ENCODE measurements at regions not wholly inside any gene's neighbourhood (a gene's known extent, or its start where the extent isn't known, plus 50 kb on each side); places are given as distances from the start of the nearest gene placed in this dataset.

DNA sequence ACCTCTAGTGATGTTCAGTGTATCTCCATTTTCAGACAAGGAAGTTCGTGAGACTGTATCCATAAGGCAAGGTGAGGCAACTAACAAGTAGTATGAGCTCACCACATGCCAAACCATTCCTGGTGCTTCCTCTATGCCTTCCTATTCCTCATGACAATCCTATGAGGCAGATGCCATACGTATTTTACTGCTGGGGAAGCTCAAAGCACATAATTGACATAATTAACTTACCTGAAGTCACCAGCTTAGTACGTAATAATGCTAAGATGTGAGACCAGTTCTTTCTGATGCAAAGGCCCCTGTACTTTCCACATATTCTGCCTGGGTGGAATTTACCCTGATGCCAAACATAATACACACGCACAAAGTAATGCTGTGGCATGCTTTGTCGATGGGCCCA is 83.6 kb upstream of the NFIA start:
- ChIA-PET CTCF (no interaction called here), POLR2A (ENCODE audit: low non-redundant PET) (no interaction called here)
- no peak overlapping the region for H3K27ac ChIP-seq
- DNase-seq (ENCODE audit: low spot score) = no peak
- TF ChIP-seq, protein P1, sequence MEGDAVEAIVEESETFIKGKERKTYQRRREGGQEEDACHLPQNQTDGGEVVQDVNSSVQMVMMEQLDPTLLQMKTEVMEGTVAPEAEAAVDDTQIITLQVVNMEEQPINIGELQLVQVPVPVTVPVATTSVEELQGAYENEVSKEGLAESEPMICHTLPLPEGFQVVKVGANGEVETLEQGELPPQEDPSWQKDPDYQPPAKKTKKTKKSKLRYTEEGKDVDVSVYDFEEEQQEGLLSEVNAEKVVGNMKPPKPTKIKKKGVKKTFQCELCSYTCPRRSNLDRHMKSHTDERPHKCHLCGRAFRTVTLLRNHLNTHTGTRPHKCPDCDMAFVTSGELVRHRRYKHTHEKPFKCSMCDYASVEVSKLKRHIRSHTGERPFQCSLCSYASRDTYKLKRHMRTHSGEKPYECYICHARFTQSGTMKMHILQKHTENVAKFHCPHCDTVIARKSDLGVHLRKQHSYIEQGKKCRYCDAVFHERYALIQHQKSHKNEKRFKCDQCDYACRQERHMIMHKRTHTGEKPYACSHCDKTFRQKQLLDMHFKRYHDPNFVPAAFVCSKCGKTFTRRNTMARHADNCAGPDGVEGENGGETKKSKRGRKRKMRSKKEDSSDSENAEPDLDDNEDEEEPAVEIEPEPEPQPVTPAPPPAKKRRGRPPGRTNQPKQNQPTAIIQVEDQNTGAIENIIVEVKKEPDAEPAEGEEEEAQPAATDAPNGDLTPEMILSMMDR (conservative IDR thresholded peaks at IDR 0.05; ENCODE audit: low read depth) = no peak

DNA sequence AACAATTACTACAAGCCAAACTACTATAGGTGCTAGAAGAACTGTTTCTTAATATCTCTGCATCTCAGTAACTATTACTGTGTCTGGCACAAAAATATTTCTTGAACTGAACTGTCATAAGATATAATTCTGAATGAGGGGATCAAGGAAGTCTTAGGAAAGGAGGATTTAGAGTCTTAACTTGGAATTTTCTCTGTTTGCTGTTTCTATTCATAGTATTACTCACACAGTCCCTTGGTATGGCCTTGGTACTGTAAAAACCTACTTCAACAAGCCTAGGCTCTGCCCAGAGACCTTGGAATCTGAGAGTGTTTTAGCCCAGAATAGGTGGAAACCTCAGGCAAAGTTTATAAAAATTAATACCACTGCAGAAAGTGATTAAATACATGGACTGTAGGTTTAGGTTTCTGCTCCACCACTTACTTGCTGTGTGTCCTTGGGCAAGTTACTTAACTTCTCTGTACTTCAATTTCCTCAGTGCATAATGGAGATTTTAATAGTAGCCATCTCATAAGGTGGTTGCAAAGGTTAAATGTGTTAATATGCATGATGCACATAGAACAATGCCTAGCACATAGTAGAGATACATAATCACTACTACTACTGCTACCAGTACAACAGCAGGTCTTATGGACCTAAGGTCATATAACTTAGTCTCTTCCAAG is 87.4 kb upstream of the NFIA start:
- ChIA-PET CTCF (no interaction called here), POLR2A (ENCODE audit: low non-redundant PET) (no interaction called here)
- no peak for DNase-seq (ENCODE audit: low spot score)
- TF ChIP-seq, protein P1 (conservative IDR thresholded peaks at IDR 0.05; ENCODE audit: low read depth) = no peak
- H3K27ac ChIP-seq = no peak overlapping the region

DNA sequence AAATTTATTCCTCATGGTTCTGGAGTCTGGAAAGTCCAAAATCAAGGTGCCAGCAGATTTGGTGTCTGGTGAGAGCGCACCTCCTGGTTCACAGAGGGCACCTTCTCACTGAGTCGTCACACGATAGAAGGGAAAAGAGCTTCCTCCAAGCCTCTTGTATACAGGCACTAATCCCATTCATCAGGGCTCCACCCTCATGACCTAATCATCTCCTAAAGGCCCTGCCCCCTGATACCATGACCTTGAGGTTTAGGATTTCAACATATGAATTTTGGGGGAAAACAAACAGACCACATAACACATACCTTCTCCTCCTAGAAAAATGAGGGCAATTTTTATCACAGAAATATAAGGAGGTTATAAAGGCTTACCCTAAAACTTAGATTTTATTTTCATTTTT is 88.0 kb upstream of the NFIA start:
- ChIA-PET POLR2A (ENCODE audit: low non-redundant PET) (no interaction called here), CTCF (no interaction called here)
- TF ChIP-seq, protein P1 (conservative IDR thresholded peaks at IDR 0.05; ENCODE audit: low read depth) = no peak
- H3K27ac ChIP-seq = no peak overlapping the region
- DNase-seq (ENCODE audit: low spot score) = no peak

DNA sequence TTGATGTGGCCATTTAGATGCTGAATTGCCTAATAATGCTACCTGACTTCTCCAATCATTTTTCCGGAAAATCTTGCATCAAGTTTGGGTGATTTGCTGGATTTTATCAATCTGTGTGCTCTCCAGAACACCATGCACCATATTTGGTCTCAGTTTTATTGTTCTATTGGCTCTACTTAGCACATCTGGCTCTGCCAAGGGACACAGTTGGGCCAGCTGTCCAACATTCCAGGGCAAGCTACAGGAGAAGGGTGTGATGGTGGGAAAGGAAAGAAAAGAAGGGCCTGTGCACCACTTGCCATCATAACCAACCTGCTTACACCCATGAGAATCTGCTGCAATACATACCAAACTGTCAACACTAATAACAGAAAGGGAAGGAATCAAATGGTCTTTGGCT is 90.2 kb upstream of the NFIA start:
- DNase-seq (ENCODE audit: low spot score) = no peak
- TF ChIP-seq, protein P1 (conservative IDR thresholded peaks at IDR 0.05; ENCODE audit: low read depth) = no peak
- no peak overlapping the region for H3K27ac ChIP-seq
- ChIA-PET POLR2A (ENCODE audit: low non-redundant PET) (no interaction called here), CTCF (no interaction called here)

GRCh38 chr1:60990714-60991090 is 91.7 kb upstream of the NFIA start:
- DNase-seq (ENCODE audit: low spot score) = no peak
- POLR2A ChIA-PET (ENCODE audit: low non-redundant PET) = no interaction called here
- H3K27ac ChIP-seq = no peak overlapping the region
- CTCF ChIA-PET = no interaction called here
- TF ChIP-seq, protein P1 (conservative IDR thresholded peaks at IDR 0.05; ENCODE audit: low read depth) = no peak

DNA sequence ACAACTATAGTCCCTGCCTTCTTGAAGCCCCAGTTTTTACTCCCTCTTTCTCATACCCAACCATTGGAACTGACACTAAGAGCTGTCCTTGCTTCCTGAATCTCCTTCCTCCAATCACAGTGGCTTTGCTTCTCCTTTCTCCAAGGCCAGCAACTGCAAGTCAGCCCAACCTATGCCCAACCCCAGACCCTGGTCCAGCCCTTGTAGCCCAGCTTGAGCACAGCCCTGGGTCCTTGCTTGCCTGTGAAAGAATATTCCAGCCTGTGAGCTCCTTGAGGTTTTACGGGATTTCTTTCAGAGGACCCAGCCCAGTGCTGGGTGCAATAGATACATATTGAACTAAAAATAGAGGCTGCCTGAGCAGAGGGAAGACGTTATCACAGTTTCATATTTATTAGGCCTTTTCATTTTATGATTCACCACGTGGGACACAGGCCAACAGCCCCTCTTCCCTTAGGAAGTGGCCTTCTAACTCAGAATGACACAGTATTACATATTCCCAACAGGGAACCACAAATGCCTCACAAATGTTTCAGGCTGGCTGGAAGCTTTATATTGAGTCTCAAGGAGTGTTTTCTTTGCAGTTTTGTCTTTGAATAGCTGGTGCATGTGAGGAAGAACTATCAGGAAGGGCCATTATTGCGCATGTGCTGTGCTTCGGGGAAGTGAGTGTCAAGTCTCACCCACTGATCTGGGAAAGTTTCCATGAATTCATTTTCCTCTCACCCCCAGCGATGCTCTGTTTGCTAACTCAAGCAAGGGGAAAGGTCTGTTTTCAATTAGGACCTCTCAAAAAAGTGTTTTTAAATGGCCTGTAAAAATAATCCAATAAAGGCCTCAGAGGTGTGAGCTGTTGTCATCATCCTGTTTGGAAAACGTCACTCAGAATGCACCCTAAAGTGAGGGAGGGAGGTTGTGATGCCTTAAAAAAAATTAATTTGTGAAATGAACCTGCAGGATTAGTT is 92.3 kb upstream of the NFIA start:
- no peak for DNase-seq (ENCODE audit: low spot score)
- no peak overlapping the region for H3K27ac ChIP-seq
- CTCF ChIA-PET = no interaction called here
- TF ChIP-seq, protein P1 (conservative IDR thresholded peaks at IDR 0.05; ENCODE audit: low read depth) = no peak
- POLR2A ChIA-PET (ENCODE audit: low non-redundant PET) = no interaction called here
